ENCODE measurements at regions not wholly inside any gene's neighbourhood (a gene's known extent, or its start where the extent isn't known, plus 50 kb on each side); places are given as distances from the start of the nearest gene placed in this dataset.

- DNase-seq (ENCODE audit: low read depth in 3 of 3), result no peak
Observed at GRCh38 chr9:86795823-86796553, 151.3 kb downstream of the GAS1 start.

DNA sequence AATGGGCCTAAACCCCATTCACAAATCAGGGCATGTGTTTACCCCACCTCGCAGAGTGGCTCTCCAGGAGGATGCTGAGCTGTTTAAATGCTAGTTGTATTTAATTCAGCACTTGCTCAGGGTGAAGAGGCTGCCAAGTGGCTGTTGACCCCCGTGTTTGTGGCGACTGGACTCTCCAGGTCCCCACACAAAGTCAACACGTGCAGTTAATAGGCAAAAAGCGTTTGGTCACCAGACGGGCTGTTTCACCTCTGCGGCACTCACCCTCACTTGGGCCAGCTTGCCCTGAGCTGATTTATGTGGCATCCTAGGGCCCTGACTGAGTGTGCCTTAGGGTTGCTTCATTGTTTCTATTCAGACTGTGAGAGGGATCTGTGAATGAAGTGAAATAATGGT, 152.3 kb downstream of the GAS1 start:
- DNase-seq (ENCODE audit: low read depth in 3 of 3), result no peak

DNA sequence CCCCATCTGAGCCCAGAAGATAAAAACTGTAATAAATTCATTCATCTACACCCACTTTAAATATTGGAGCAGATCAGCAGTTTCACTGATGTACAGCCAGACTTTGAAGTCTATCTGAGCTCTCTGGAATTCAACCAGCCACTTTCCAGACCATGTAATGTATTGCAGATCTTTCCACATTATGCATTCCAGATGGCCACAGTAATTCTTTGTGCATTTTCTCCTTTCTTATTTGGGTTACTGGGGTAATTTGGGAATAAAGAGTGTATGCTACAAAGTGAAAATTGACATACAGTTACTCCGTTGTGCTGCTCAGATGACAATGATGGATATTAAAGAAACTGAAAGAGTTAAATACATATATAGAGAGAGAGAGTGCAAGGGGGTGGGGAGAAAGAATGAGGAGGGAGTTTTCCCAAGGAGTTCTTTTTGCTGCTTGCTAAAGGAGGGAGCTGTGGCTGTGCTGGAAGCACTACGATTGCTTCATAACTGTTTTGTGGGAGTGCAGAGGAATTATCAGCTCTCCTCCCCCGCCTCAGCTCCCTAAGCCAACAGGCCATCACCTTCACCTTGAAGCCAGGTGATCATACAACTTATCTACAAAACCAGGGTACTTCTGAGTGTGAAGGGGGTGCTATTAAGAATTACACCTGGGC, 152.8 kb downstream of the GAS1 start:
- DNase-seq (ENCODE audit: low read depth in 3 of 3), result no peak

- no peak for DNase-seq (ENCODE audit: low read depth in 3 of 3)
Observed at GRCh38 chr9:86792136-86792535, 155.2 kb downstream of the GAS1 start.

- no peak for DNase-seq (ENCODE audit: low read depth in 3 of 3)
Observed at GRCh38 chr9:86790805-86791204, 156.5 kb downstream of the GAS1 start.

DNA sequence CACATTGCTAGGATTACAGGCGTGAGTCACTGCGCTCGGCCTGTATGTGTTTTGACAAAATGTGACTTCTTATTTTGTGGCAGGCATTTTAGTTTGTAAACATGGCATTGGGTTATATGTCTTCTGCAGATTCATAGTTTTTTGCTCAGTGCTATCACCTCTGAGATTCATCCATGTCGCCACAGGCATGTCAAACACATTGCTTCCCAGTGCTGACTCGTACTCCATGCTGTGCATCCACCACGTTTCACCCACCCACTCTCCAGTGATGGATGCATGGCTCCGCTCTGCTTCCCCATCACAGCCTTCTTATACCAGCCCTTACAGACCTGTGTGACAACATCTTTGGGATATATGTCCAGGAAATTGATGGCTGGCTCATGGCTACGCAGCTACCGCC, 158.8 kb downstream of the GAS1 start:
- no peak for DNase-seq (ENCODE audit: low read depth in 3 of 3)

GRCh38 chr9:86783884-86784283, 163.4 kb downstream of the GAS1 start:
- no peak for DNase-seq (ENCODE audit: low read depth in 3 of 3)

DNA sequence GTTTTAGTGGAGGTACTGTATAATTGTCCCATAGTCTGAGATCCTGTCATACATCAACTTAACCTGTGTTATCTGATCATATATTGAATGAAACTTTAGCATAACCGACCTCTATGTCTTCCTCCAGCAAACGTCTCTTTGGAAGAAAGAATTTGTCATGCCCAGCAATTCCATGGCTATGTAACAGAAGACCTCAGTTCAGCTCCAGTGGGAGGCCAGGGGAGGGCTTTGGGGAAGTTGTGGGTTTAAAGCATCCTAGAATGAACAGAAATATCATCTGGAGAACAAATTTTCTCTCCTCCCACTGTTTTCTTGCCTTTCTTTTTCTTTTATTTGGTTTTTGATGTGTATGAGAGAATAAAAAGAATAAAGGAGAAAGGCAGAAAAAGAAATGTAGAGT, 164.5 kb downstream of the GAS1 start:
- no peak for DNase-seq (ENCODE audit: low read depth in 3 of 3)

GRCh38 chr9:86778761-86779160, 168.5 kb downstream of the GAS1 start:
- no peak for DNase-seq (ENCODE audit: low read depth in 3 of 3)

- no peak for DNase-seq (ENCODE audit: low read depth in 3 of 3)
Observed at GRCh38 chr9:86775718-86776117, 171.6 kb downstream of the GAS1 start.

- DNase-seq (ENCODE audit: low read depth in 3 of 3), result no peak
Observed at GRCh38 chr9:86774116-86774515, 173.2 kb downstream of the GAS1 start.

DNA sequence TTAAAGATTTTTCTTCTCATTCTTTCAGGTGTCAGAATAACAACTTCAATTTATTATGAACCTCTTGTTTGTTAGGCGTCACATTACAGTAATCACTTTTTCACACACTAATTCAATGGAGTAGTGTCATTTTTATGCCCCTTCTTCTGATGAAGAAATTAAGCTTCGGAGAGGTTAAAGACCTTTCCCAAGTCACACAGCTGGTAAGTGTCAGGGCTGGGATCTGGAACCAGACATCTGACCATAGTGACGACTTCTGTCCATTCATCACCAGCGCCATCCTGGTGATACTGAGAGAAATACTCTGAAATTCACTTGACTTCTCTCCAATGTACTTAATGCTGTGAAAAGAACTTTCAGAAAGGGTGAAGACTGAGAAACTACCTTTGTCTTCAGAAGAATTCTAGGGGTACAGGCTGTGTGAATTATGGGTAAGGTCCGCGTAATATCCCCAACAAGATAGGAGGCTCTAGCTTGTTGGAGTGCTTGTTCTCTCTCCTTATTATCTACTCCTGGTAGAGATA, 173.8 kb downstream of the GAS1 start:
- no peak for DNase-seq (ENCODE audit: low read depth in 3 of 3)

- DNase-seq (ENCODE audit: low read depth in 3 of 3), result no peak
Observed at GRCh38 chr9:86772635-86772993, 174.7 kb downstream of the GAS1 start.

DNA sequence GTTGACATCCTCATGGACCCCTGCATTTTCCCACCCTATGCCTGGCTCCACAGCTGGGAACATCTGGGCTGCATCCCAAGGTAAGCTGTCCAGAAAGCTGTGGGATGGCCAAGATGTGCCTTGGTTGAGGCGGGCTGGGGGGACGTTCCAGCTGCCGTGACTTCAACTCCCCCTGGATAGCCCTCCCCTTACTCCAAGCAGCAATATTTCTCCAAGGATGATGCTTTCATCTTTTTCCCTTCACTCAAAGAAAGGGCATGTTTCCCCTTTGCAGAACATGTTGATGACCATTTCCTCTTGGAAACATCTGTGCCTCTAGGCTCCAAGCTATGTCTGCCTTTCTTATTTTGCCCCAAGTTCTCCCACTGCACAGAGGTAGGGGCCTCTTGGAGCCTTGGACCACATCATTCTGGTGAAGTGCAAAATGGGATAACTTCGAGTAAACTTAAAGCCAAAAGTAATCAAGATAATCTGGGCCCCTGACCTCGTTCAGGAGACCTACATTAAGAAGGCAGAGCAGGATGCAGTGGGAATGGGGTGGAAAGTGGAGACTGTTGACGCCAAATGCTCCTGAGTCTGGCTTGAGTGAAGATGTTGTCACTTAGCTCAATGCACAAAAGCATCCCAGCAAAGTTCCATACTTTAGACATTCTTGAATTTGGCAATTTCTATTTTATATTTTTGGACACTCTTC, 175.2 kb downstream of the GAS1 start:
- DNase-seq (ENCODE audit: low read depth in 3 of 3), result no peak

- DNase-seq (ENCODE audit: low read depth in 3 of 3), result no peak
Observed at GRCh38 chr9:86771420-86771819, 175.9 kb downstream of the GAS1 start.

DNA sequence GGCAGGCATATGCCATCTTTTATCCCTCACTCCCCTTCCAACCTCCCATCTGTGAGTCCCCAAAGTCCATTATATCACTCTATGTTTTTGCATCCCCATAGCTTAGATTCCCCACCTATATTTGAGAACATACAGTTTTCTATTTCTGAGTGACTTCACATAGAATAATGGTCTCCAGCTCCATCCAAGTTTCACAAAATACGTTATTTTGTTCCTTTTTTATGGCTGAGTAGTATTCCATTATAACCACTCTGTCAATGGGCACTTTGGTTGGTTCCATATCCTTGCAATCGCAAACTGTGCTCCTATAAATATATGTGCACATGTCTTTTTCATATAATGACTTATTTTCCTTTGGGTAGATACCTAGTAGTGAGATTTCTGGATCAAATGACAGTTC, 178.6 kb downstream of the GAS1 start:
- DNase-seq (ENCODE audit: low read depth in 3 of 3), result no peak

- DNase-seq (ENCODE audit: low read depth in 3 of 3), result no peak
Observed at GRCh38 chr9:86768020-86768419, 179.3 kb downstream of the GAS1 start.

- no peak for DNase-seq (ENCODE audit: low read depth in 3 of 3)
Observed at GRCh38 chr9:86767373-86767772, 179.9 kb downstream of the GAS1 start.

- DNase-seq (ENCODE audit: low read depth in 3 of 3), result no peak
Observed at GRCh38 chr9:86766912-86767311, 180.4 kb downstream of the GAS1 start.

DNA sequence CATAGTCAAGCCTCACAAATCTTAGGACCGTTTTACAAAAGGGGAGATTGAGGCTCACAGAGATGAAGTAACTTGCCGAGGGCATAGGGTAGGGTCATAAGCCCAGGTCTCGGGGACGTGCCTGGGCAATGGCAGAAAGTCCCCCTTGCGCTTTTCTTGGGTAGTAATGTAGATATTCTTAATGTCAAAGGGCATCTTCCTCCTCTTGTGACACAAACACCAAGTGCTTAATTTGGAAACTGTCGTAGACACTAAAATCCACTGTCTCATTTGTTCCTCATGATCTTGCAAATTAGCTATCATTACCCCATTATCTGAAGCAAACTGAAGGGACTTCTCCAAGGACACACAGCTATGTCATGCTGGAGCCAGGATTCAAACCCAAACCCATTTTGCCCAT, 180.8 kb downstream of the GAS1 start:
- no peak for DNase-seq (ENCODE audit: low read depth in 3 of 3)

- no peak for DNase-seq (ENCODE audit: low read depth in 3 of 3)
Observed at GRCh38 chr9:86765746-86766430, 181.4 kb downstream of the GAS1 start.

GRCh38 chr9:86764671-86765343, 182.5 kb downstream of the GAS1 start:
- DNase-seq (ENCODE audit: low read depth in 3 of 3), result no peak
